GM12874 (cell line): ENCODE measurements at regions not wholly inside any gene's neighbourhood (a gene's known extent, or its start where the extent isn't known, plus 50 kb on each side); places are given as distances from the start of the nearest gene placed in this dataset.

ENCODE experiments used
- CTCF ChIP-seq: IDR thresholded peaks from 2 replicates; pipeline ENCODE4 v1.5.1; 2011; ENCODE audit warnings: low read depth, mild to moderate bottlenecking, control low read depth, low read length, moderate library complexity; ENCODE audit not compliant: insufficient read depth

GRCh38 chr6:113340371-113340770, 516.8 kb upstream of the MARCKS start:
- no peak for TF ChIP-seq CTCF

- no peak for TF ChIP-seq CTCF
These were observed 513.2 kb upstream of the MARCKS start for GRCh38 chr6:113343940-113344339.

- no peak for TF ChIP-seq CTCF
These were observed 512.2 kb upstream of the MARCKS start for GRCh38 chr6:113344969-113345368.

GRCh38 chr6:113347436-113347835, 509.7 kb upstream of the MARCKS start:
- TF ChIP-seq CTCF = no peak

GRCh38 chr6:113350461-113350860, 506.7 kb upstream of the MARCKS start:
- no peak for TF ChIP-seq CTCF

- no peak for TF ChIP-seq CTCF
These were observed 505.8 kb upstream of the MARCKS start for GRCh38 chr6:113351173-113351834.

GRCh38 chr6:113352029-113352801, 504.9 kb upstream of the MARCKS start:
- no peak for TF ChIP-seq CTCF
